NCI-H128 (cell line): ENCODE measurements at regions not wholly inside any gene's neighbourhood (a gene's known extent, or its start where the extent isn't known, plus 50 kb on each side); places are given as distances from the start of the nearest gene placed in this dataset.

ENCODE experiments used
- DNase-seq: peaks from one replicate; lab custom pipeline; 2025; ENCODE audit not compliant: unreplicated experiment; lab: John Stamatoyannopoulos, UW

DNA sequence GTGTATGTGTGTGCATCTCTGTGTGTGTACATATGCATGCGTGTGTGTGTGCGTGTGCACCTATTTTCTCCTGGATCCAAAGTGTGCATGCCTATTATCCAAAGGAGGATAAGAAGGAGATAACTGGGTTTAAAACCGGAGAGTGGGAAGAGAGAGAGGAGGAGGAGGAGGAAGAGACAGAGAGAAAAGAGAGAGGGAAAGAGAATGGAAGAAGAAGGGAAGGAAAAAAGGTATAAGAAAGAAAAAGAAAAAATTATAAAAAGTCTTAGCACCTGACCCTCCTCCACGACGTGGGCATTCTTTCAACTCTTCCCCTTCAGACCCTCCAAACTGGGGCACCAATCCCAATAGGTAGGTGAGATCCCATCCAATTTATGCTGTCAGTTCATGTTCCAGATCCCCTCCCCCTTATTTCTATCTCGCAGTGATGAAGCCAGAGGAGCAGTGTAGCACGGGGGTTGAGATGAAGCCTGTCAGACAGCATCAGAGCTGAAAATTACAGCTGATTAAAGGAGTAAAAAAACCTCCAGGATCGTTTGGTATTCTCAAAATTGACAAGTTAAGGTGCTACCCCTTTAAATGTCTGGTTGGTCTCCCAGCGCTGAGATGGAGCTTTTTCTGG, 386.7 kb upstream of the ATP5MC3 start:
- no peak for DNase-seq

DNA sequence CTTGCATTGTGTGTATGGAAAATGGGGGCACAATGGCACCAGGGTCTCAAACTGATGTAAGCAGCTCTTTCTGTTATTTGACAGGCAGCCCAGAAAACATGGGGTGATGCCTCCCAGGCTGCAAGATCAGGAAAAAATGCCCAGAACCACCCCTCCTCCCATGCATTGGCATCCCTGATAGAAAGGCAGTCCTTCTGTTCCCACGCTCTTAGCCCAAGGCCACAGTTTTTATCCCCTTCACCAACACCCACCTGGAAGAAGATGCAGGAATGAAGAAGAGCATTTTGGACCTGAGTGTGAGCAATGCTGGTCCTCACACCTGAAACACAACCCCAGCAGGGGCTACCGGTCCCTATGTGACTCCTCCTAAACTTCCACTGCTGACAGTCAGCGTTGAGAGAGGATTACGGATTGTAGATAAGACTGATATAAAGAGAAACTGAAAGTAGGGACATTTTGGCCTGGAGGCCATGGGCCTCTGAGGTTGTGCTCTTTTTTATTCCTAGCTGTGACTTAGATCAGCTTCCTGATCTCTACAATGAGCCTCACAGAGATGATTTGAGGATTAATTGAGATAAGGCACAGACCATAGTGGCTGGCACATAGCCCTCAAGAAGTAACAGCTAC, 386.0 kb upstream of the ATP5MC3 start:
- DNase-seq, result no peak

GRCh38 chr2:175560521-175561169, 379.1 kb upstream of the ATP5MC3 start:
- DNase-seq, result no peak

GRCh38 chr2:175559613-175560012, 378.1 kb upstream of the ATP5MC3 start:
- no peak for DNase-seq

GRCh38 chr2:175557810-175558377, 376.4 kb upstream of the ATP5MC3 start:
- no peak for DNase-seq

DNA sequence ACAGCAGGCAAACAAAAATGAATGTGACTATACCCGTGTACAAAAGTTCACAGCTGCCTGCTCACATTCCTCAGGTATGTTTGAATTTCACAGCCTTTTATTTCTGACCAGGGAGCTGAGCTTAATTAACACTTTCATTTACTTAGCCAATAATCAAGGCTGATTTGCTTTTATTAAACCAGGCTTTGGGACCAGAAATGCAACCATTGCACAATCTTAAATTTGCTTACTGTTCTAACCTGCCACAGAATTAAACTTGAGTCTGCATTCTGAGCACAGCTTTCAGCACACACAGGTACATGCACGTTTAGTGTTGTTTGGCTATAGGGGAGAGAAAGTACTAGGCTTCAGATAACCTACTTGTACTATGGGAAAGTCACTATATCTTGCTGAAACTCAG, 372.4 kb upstream of the ATP5MC3 start:
- no peak for DNase-seq

- no peak for DNase-seq
These were observed 371.4 kb upstream of the ATP5MC3 start for GRCh38 chr2:175552902-175553301.

GRCh38 chr2:175540421-175540820, 358.9 kb upstream of the ATP5MC3 start:
- no peak for DNase-seq

DNA sequence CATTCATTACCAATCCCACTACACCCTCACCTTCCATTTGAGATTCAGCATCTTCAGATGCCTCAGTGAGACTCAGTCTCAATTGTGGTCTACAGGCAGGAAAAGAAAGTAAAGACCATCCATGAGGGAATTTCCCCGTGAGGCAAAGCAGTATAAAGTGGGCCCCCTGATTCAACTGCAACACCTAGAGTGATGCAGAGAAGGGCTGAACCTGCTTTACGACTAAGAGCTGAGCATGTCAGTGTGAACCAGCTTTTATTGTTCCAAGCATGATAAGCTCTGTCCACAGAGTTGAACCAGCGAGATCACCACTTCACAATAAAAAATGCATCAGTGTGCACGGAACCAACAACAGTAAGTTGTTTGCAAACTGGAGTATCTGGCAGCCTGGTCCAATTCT, 357.6 kb upstream of the ATP5MC3 start:
- DNase-seq, result no peak

DNA sequence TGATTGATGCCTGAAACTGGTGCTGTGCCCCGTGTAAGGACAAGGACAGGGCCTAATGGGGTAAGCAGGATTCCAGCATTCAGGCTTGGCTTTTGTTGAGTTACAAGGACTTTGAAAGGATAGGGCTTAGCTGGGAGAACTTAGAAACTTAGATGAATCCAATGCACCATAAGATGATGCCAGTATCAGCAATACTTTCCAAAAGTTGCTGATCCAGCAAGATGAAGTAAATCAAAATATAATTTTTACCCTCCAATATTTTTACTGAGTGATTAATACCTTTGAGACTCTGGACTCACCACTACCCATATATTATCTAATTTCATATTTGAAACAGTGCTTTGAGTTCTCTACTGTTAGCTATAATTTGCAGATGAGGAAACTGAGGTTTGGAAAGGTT, 354.5 kb upstream of the ATP5MC3 start:
- no peak for DNase-seq

- DNase-seq, result no peak
These were observed 354.1 kb upstream of the ATP5MC3 start for GRCh38 chr2:175535631-175536030.

- no peak for DNase-seq
These were observed 344.5 kb upstream of the ATP5MC3 start for GRCh38 chr2:175525975-175526374.

DNA sequence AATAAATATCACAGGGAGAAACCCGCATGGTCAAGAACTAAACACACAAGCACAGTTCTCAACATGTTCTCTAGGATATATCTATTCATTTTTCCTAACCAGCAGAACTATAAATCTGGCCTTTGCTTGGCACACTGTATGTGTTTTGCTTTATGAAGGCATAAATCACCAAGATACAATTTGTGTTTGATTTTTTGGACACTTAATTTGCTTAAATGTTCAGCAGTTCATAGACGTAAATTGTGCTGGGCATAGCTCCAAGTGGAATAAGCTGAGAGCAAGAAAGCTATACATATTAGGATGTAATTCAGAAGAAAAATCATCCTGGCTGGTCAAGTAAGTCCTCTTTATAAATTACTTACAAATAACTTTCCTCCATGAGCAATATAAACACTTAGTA, 341.5 kb upstream of the ATP5MC3 start:
- DNase-seq, result no peak

GRCh38 chr2:175518206-175518605, 336.7 kb upstream of the ATP5MC3 start:
- no peak for DNase-seq

GRCh38 chr2:175516555-175516954, 335.0 kb upstream of the ATP5MC3 start:
- no peak for DNase-seq

- DNase-seq, result no peak
These were observed 318.7 kb upstream of the ATP5MC3 start for GRCh38 chr2:175500255-175500654.

GRCh38 chr2:175490360-175490791, 308.9 kb upstream of the ATP5MC3 start:
- DNase-seq, result no peak

DNA sequence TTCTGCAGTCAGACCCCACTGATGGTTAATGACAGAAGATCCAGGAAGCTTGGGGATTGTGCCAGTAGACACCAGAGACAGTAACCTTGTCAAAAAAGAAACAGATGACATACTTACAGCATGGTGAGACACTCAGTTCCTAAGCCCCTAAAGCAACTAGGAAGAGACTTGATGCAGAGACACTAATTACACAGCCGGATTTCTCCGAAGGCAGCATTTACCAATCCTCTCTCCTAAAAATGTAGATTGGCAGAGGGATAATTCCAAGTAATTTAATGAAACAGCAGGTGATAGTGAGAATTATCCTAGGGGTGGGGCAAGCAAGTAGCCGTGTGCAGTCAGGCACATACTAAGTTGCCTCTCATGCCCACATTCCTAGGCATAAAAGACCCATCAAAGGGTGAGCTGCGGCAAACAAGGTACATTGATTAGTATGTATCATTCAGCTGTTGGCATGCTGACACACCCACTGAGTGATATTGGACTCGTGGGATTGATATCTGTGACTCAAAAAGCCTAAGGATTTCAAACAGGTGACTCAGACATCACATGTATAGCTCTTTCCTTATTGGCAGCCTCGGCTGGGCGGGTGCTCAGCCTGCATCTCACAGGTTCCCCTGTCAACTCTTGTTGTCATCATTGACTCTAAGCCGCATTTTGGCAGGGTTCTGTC, 296.7 kb upstream of the ATP5MC3 start:
- DNase-seq, result no peak

- no peak for DNase-seq
These were observed 295.4 kb upstream of the ATP5MC3 start for GRCh38 chr2:175476948-175477347.

DNA sequence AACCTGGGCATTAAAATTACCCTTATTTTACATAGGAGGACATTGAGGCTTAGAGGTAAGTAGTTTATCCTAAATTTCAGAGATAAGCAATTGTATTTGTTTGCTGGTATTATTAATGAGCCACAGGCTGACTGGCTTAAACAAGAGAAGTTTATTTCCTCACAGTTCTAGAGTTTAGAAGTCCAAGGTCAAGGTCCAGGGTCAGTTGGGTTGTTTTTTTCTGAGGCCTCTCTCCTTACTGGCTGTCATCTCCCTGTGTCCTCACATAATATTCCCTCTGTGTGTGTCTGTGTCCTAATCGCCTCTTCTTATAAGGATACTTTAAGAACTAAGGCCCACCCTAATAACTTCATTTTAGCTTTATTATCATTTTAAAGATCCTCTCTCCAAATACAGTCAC, 294.9 kb upstream of the ATP5MC3 start:
- no peak for DNase-seq

DNA sequence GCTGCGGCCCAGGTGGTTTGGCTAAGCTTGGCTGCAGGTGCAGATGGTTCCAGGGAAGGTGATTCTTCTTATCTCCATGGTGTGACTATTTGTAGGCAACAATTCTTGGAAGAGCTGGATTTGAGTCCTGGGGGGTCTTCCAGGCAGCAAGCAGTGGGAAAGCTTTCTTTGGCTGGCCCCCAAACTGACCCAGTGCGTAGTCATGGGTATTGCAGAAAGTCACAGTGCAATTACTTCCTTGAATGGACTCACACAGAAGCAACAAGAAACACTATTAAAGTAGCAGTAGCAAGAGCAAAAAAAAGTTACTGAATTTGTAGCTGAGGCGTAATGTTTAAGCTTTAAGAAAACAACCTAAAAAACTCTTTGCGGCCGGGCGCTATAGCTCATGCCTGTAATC, 293.6 kb upstream of the ATP5MC3 start:
- no peak for DNase-seq
